WTC11 (cell line): ENCODE measurements at regions not wholly inside any gene's neighbourhood (a gene's known extent, or its start where the extent isn't known, plus 50 kb on each side); places are given as distances from the start of the nearest gene placed in this dataset.

Experiments used
- ATAC-seq: fragments of 200-7000 bp; cut with Tn5 transposase; 2 replicates; pipeline ENCODE4 v1.10.0; 2021; ENCODE audit warnings: mild to moderate bottlenecking, moderate library complexity
- CTCF ChIA-PET: fragments of 300-600 bp; sonication (Branson Sonifier 250); formaldehyde crosslinking; loops from one replicate; lab custom pipeline; 2021; ENCODE audit warnings: antibody characterized with exemption; lab: Charles Lee
- POLR2A ChIA-PET: fragments of 350-600 bp; sonication (Branson Sonifier 250); formaldehyde crosslinking; loops from one replicate; lab custom pipeline; 2021; ENCODE audit warnings: antibody characterized with exemption; lab: Charles Lee
- DNase-seq: peaks from one replicate; pipeline ENCODE4 v3.0.0; 2021; ENCODE audit warnings: low spot score
- H3K27ac Mint-ChIP-seq: 2 replicates; pipeline ENCODE4 v1.8.0; 2021; ENCODE audit warnings: mixed read lengths
- H3K27me3 Mint-ChIP-seq: 2 replicates; pipeline ENCODE4 v1.8.0; 2021; ENCODE audit warnings: low read depth, mild to moderate bottlenecking, moderate library complexity, mixed read lengths
- H3K36me3 Mint-ChIP-seq: 2 replicates; pipeline ENCODE4 v1.8.0; 2021; ENCODE audit warnings: mixed read lengths
- H3K4me1 Mint-ChIP-seq: 2 replicates; pipeline ENCODE4 v1.8.0; 2022; ENCODE audit warnings: mixed read lengths
- H3K4me3 Mint-ChIP-seq: 2 replicates; pipeline ENCODE4 v1.8.0; 2021; ENCODE audit warnings: mild to moderate bottlenecking, moderate library complexity, mixed read lengths
- H3K9me3 Mint-ChIP-seq: 2 replicates; pipeline ENCODE4 v1.8.0; 2021; ENCODE audit warnings: mixed read lengths
- CDX4 ChIP-seq: fragments of 250-450 bp; sonication (Bioruptor Pico); IDR thresholded peaks from 2 replicates; pipeline ENCODE4 v1.9.0; 2021; ENCODE audit warnings: moderate library complexity, mild to moderate bottlenecking, inconsistent platforms, borderline replicate concordance
- ELF4 ChIP-seq: sonication (generic); formaldehyde crosslinking; IDR thresholded peaks from 2 replicates; pipeline ENCODE4 v1.8.1; 2022; ENCODE audit warnings: low read depth, mild to moderate bottlenecking, moderate library complexity, missing genetic modification reagents
- GTF2I ChIP-seq: fragments of 250-450 bp; sonication (Bioruptor Pico); conservative IDR thresholded peaks from 2 replicates; pipeline ENCODE4 v1.4.0; 2021; ENCODE audit warnings: mild to moderate bottlenecking
- IRF1 ChIP-seq: sonication (generic); formaldehyde crosslinking; IDR thresholded peaks from 2 replicates; pipeline ENCODE4 v1.8.0; 2023; ENCODE audit warnings: missing genetic modification reagents
- MLX ChIP-seq: sonication (generic); formaldehyde crosslinking; IDR thresholded peaks from 2 replicates; pipeline ENCODE4 v1.8.1; 2023; ENCODE audit warnings: mild to moderate bottlenecking, missing genetic modification reagents, moderate library complexity
- NFE2L1 ChIP-seq: sonication (generic); formaldehyde crosslinking; IDR thresholded peaks from 2 replicates; pipeline ENCODE4 v1.8.1; 2023; ENCODE audit warnings: missing genetic modification reagents
- NR2C2 ChIP-seq: sonication (generic); formaldehyde crosslinking; IDR thresholded peaks from 2 replicates; pipeline ENCODE4 v1.8.0; 2022; ENCODE audit warnings: mild to moderate bottlenecking, missing genetic modification reagents
- PRDM15 ChIP-seq: sonication (generic); formaldehyde crosslinking; IDR thresholded peaks from 2 replicates; pipeline ENCODE4 v1.8.0; 2022; ENCODE audit warnings: missing genetic modification reagents
- SMAD4 ChIP-seq: sonication (generic); formaldehyde crosslinking; IDR thresholded peaks from 2 replicates; pipeline ENCODE4 v1.8.0; 2022; ENCODE audit warnings: mild to moderate bottlenecking, missing genetic modification reagents
- TCF7 ChIP-seq: sonication (generic); formaldehyde crosslinking; IDR thresholded peaks from 2 replicates; pipeline ENCODE4 v1.8.0; 2022; ENCODE audit warnings: mild to moderate bottlenecking, low read depth, missing genetic modification reagents, moderate library complexity
- TEAD1 ChIP-seq: sonication (generic); formaldehyde crosslinking; IDR thresholded peaks from 2 replicates; pipeline ENCODE4 v1.8.0; 2022; ENCODE audit warnings: mild to moderate bottlenecking, missing genetic modification reagents
- ZBTB43 ChIP-seq: sonication (generic); formaldehyde crosslinking; IDR thresholded peaks from 2 replicates; pipeline ENCODE4 v1.8.1; 2023; ENCODE audit warnings: mild to moderate bottlenecking, missing genetic modification reagents
- ZNF219 ChIP-seq: sonication (generic); formaldehyde crosslinking; IDR thresholded peaks from 2 replicates; pipeline ENCODE4 v1.8.0; 2023; ENCODE audit warnings: missing genetic modification reagents, mild to moderate bottlenecking, borderline replicate concordance
- ZNF263 ChIP-seq: sonication (generic); formaldehyde crosslinking; IDR thresholded peaks from 2 replicates; pipeline ENCODE4 v1.8.1; 2022; ENCODE audit warnings: low read depth, mild to moderate bottlenecking, moderate library complexity, missing genetic modification reagents
- ZNF317 ChIP-seq: sonication (generic); formaldehyde crosslinking; IDR thresholded peaks from 2 replicates; pipeline ENCODE4 v1.8.1; 2023; ENCODE audit warnings: low read depth, mild to moderate bottlenecking, moderate library complexity, missing genetic modification reagents, borderline replicate concordance
- ZNF396 ChIP-seq: fragments of 250-450 bp; sonication (Bioruptor Pico); IDR thresholded peaks from 2 replicates; pipeline ENCODE4 v1.8.0; 2021; ENCODE audit warnings: mild to moderate bottlenecking, moderate library complexity, borderline replicate concordance
- ZNF416 ChIP-seq: fragments of 250-450 bp; sonication (Bioruptor Pico); IDR thresholded peaks from 2 replicates; pipeline ENCODE4 v1.9.0; 2021; ENCODE audit warnings: mild to moderate bottlenecking, inconsistent platforms
- TF ChIP-seq, protein P1 (sequence below): sonication (generic); formaldehyde crosslinking; IDR thresholded peaks from 2 replicates; pipeline ENCODE4 v1.8.1; 2022; ENCODE audit warnings: low read depth, mild to moderate bottlenecking, moderate library complexity, missing genetic modification reagents, borderline replicate concordance
- TF ChIP-seq, protein P2 (sequence below): fragments of 250-450 bp; sonication (Bioruptor Pico); IDR thresholded peaks from 2 replicates; pipeline ENCODE4 v1.8.0; 2021; ENCODE audit warnings: mild to moderate bottlenecking
- TF ChIP-seq, protein P3 (sequence below): fragments of 250-450 bp; sonication (Bioruptor Pico); IDR thresholded peaks from 2 replicates; pipeline ENCODE4 v1.9.0; 2021; ENCODE audit warnings: mild to moderate bottlenecking

GRCh38 chr10:44185315-44185666, 199.6 kb downstream of the CXCL12 start (continued):
- TF ChIP-seq, protein P1, sequence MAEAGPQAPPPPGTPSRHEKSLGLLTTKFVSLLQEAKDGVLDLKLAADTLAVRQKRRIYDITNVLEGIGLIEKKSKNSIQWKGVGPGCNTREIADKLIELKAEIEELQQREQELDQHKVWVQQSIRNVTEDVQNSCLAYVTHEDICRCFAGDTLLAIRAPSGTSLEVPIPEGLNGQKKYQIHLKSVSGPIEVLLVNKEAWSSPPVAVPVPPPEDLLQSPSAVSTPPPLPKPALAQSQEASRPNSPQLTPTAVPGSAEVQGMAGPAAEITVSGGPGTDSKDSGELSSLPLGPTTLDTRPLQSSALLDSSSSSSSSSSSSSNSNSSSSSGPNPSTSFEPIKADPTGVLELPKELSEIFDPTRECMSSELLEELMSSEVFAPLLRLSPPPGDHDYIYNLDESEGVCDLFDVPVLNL (CRISPR knock-in tag): no peak
- TF ChIP-seq ZNF416 (CRISPR knock-in tag) (no peak), GTF2I (CRISPR knock-in tag) (no peak), PRDM15 (CRISPR knock-in tag) (no peak), SMAD4 (CRISPR knock-in tag) (no peak), TCF7 (CRISPR knock-in tag) (no peak), CDX4 (CRISPR knock-in tag) (no peak), ZNF219 (CRISPR knock-in tag) (no peak), ELF4 (CRISPR knock-in tag) (no peak), MLX (CRISPR knock-in tag) (no peak)

DNA sequence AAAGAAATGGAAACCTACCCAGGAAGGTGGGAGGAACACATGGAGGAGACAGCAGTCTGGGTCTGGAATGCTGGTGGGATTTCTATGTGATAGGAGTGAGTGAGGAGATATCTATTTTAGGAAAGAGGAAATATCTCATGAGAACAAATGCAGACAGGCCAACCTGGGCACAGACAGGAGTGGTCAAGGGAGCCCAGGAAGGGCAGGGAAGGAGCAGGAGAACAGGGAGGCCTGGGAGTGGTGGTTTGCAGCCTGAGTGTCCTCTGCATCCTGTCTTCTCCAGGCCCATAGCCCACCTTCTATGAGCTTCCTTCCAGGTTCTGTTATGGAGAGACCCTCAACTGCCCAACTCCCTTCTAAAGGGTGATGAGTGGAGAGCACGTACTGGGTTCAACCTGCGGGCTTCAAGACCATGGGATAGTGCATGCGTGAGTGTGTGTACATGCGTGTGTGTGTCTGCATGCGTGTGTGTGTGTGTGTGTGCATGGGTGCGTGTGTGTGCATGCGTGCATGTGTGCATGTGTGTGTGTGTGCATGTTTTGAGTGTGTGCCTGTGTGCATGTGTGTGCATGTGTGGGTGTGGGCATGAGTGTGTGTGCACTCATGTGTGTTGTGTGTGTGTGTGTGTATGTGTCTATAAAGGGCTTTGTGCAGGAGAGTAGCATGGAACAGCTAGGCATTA, 200.1 kb downstream of the CXCL12 start:
- no peaks in the 10 kb centered on the region; the same call in 1 of the 2 replicates for H3K9me3 Mint-ChIP-seq
- H3K36me3 Mint-ChIP-seq: no peaks in the 10 kb centered on the region
- DNase-seq: no peak
- no peak for TF ChIP-seq IRF1 (CRISPR knock-in tag)
- TF ChIP-seq TEAD1 (CRISPR knock-in tag): no peak
- no peak for TF ChIP-seq ZNF396 (CRISPR knock-in tag)
- no peak overlapping the region for H3K27ac Mint-ChIP-seq
- peaks cover 9% of the 10 kb centered on the region; the same call in 1 of the 2 replicates for H3K4me1 Mint-ChIP-seq
- H3K27me3 Mint-ChIP-seq: no peaks in the 10 kb centered on the region; the same call in 1 of the 2 replicates
- no peak for ATAC-seq
- no peak overlapping the region for H3K4me3 Mint-ChIP-seq
- CTCF ChIA-PET: no interaction called here
- POLR2A ChIA-PET: no interaction called here

DNA sequence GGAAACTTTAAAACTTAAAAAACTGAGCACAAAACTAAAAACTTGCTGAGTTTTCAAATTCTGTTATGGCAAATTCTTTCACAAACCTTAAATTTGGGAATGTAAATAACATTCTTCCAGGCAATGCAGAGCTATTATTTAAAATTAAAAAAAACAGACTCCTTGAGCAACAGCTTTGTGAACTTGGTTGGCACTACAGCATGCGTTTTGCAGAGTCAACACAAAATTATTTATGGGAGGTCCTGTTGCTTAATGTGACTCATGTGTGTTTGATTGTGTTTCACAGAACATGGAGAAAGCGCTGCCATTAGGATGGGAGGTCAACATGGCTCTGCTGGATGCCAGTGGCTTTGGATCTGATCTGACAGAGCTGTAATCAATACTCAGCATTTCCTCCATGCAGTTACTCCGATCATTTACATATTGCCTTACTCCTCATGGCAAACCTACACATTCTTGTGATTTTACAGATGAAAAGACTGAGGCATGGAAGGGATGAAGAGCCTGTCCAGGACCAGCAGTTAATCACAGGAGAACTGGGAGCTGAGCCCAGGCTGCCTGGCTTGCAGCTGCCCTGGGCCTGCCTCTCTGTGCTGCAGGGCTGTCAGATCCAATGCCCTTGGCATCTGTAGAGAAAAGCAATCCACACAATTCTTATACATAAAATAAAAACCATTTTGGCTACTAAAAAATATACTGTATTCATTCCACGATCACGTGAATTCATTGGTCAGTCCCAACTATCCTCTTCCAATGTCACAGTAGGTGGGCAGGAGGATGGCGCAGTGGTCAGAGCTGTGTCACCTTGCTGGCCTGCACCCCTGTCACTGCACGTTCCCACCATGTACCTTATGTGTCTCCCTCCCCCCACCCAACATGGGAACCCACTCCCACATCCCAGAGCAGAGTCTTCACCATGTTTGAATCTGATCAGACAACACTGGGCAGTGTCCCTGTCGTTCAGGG, 200.9 kb downstream of the CXCL12 start:
- POLR2A ChIA-PET: no interaction called here
- DNase-seq (no peak), ATAC-seq (no peak)
- Mint-ChIP-seq H3K4me1 (peaks cover 9% of the 10 kb centered on the region; the same call in 1 of the 2 replicates), H3K27ac (no peak overlapping the region), H3K4me3 (no peak overlapping the region), H3K9me3 (no peaks in the 10 kb centered on the region; the same call in 1 of the 2 replicates), H3K36me3 (no peaks in the 10 kb centered on the region), H3K27me3 (no peaks in the 10 kb centered on the region; the same call in 1 of the 2 replicates)
- CTCF ChIA-PET: no interaction called here
- TF ChIP-seq ZNF317 (CRISPR knock-in tag): no peak
- TF ChIP-seq, protein P2, sequence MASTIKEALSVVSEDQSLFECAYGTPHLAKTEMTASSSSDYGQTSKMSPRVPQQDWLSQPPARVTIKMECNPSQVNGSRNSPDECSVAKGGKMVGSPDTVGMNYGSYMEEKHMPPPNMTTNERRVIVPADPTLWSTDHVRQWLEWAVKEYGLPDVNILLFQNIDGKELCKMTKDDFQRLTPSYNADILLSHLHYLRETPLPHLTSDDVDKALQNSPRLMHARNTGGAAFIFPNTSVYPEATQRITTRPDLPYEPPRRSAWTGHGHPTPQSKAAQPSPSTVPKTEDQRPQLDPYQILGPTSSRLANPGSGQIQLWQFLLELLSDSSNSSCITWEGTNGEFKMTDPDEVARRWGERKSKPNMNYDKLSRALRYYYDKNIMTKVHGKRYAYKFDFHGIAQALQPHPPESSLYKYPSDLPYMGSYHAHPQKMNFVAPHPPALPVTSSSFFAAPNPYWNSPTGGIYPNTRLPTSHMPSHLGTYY (CRISPR knock-in tag): no peak
- no peak for TF ChIP-seq NFE2L1 (CRISPR knock-in tag)
- no peak for TF ChIP-seq ZBTB43 (CRISPR knock-in tag)
- TF ChIP-seq NR2C2 (CRISPR knock-in tag): no peak
- no peak for TF ChIP-seq ZNF263 (CRISPR knock-in tag)
- TF ChIP-seq, protein P3, sequence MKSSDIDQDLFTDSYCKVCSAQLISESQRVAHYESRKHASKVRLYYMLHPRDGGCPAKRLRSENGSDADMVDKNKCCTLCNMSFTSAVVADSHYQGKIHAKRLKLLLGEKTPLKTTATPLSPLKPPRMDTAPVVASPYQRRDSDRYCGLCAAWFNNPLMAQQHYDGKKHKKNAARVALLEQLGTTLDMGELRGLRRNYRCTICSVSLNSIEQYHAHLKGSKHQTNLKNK: no peak
